GM19452 (cell line): ENCODE measurements at regions not wholly inside any gene's neighbourhood (a gene's known extent, or its start where the extent isn't known, plus 50 kb on each side); places are given as distances from the start of the nearest gene placed in this dataset.

Experiments used
- ATAC-seq: cut with Tn5 transposase; IDR thresholded peaks from one replicate; pipeline ENCODE4 v1.9.1; 2021; ENCODE audit not compliant: unreplicated experiment

DNA sequence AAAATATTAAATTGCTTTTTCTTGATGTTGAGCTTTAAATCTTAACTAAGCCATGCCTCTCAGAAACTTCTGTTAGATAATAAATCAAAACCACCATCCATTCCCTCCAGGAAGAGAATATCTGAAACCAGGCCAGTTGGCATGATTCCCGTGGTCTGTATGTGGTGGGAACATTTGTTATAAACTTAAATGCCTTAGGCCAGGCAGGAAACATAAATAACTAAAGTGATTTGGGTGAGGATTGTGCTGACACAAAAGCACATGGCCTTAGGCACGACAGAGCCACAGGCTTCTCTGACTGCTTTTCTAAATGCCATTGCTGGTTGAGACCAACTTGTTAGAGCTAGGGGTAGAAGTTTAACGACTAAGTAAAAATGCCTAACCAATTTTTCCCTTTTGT is 255.9 kb downstream of the GABRG2 start:
- no peak for ATAC-seq

DNA sequence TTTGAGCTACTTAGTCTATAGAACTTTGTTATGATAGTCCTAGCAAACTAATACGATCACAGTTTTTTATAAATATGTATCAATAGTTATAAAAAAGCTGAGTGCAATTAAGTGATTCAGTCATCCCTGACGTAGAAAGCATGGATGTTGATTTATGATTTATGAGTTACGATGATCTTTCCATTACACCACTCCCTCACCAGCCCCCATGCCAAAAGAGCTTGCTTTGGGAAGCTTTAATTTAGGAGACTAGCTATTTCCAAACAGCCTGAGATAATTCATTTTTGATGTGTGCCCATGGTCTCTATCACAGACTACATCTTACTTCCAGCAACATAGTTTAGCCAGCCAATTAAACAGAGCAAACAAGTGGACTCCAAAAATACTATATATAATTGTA is 256.8 kb downstream of the GABRG2 start:
- no peak for ATAC-seq

DNA sequence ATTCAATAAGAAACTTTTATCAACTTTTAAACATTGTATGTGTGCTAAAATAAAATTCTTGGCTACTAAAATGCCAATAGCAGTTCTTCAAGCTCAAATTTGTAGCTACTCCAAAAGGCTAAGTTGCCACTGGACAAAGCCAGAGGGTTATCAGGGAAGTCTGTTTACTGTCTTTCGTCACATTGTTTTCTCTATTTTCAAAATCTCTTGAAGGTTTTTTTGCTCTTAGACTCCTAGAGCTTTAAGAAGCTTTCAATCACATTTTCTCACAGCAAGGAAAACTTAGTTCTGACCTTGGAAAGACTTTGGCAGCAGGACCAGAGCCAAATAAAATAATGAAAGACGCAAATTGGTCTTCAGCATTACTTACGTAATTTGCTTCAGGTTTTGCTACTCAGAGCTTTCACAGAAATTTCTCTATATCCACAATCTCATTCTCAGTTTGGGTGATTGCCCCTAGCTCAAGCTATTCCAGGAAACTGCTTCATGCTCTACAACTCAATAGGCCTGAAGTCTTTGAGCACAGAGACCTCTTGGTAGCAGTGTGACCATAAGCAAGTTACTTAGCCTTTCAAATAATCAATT is 257.7 kb downstream of the GABRG2 start:
- no peak for ATAC-seq

DNA sequence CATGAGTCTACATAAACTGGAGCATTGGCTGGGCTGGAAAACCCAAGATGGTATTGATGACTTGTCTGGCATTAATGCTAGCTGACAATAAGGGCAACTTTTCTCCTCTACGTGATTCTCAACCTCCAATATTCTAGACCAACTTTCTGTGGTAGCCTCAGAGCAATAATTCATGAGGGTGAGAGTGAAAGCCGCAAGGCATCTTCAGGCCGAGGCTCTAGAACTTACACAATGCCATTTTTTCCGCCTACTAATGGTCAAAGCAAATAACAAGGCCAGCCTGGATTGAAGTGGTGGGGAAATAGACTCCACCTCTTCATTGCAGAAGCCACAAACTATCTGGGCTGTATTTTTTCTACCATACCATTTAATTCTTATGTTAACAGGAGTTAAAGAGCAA is 267.4 kb downstream of the GABRG2 start:
- ATAC-seq: no peak

DNA sequence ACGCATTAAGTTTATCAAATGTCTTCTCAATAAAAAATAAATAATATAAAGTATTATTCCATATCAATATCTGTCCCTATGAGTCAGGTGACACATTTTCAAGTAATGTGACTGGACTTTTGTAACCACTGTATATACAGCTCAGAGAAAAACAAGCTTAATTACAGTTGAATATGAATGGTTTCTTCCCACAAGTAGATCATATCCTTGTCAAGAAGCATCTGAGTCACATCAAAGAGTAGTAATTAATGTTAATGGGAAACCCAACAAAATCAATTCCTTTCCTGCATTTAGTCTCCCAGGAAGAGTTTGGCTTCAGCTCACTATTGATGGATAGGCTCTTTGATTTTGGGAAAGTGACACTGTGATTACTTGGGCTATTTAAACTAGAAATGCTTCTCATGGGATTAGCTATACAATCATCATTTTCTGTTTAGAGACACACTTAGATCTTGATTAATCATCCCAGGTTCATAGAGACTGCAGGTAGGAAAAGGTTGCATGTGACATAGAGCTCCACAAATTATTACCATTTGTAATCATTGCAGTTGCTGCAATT is 292.9 kb downstream of the GABRG2 start:
- no peak for ATAC-seq

DNA sequence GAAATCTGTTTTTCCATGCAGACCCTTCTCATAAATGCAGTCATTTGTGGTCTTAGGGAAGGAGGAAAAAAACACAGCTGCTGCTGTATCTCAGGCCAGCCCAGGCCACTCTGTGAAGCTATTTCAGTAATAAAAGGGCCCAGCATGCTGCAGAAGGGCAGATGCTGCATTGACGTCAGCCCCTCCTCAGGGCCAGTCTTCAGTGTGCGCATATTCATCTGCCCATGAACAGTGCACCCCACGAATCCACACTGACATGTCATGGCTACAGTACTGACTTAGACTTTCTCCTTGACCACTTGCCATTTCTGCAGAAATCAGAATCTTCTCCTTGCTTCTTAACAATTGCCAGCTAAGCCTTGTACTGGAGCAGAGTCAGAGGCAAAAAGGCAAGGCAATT is 304.7 kb downstream of the GABRG2 start:
- ATAC-seq: no peak

DNA sequence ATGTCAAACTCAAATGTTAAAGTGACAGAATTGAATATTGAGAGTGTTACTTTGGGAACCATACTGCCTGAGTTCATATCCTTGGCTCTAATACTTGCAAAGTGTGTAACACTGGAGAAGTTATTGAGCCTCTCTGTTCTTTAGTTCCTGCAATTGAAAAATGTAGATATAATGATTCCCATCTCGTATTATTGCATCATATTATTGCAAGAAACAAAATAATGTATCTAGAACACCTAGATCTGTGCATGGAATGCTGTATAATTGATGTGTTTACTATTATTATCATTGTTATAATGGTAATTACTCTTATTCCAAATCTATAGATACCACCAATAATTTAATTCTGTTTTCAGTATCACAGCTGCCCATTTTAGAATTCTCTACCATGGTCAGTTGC is 310.3 kb downstream of the GABRG2 start:
- ATAC-seq: no peak

DNA sequence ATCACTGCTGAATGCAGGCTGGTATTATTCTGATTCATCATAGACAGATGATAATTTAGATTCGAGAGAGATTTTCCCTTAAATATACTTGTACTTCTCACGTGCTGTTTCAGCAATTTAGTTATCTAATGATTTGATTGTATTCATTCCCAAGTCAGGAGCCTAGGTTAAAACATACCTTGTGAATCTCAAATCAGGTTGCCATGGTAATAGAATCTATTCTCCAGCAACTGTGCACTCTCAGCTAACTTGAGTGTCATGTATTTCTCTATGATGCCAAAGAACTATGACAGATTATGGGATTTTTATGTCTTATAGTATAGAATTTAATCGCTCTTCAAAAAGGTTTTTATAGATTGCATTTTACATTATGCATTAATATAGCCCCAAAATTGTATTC is 315.3 kb downstream of the GABRG2 start:
- ATAC-seq: no peak

DNA sequence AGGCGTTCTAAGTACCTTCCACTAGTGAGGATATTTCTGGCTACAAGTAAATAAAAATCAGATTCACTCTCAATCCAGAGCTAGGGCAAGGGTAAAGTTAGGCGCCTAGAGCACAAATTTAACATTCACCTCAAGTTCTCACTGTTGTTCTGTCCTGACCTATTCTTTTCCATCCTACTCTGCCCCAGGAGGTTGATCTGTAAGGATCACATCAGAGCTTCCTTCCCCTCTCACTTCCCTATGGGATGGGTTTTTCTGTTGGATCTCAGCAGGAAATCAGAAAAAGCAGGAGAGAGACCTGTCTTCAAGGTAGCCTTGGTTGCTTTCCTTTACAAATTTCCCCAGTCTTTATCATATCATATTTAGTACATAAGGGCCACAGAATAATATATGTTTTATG is 316.7 kb downstream of the GABRG2 start:
- ATAC-seq: no peak

DNA sequence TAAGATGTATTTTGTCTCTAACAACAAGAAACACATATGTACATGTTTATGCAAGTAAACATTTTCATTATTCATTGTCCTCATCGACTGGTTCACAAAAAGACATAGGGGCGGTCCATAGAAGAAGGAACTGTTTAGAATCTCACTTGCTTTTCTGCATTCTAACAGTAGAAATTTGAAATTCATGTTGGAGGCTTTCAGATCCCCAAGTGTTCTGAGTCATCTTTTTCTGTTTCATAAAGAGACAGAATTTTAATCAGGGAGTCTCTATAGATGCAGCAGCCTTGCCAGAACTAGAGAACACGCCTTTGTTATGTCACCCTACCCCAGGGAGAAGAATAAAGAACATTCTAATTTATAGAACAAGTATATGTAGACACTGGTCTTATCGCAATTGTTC is 324.3 kb downstream of the GABRG2 start:
- no peak for ATAC-seq

DNA sequence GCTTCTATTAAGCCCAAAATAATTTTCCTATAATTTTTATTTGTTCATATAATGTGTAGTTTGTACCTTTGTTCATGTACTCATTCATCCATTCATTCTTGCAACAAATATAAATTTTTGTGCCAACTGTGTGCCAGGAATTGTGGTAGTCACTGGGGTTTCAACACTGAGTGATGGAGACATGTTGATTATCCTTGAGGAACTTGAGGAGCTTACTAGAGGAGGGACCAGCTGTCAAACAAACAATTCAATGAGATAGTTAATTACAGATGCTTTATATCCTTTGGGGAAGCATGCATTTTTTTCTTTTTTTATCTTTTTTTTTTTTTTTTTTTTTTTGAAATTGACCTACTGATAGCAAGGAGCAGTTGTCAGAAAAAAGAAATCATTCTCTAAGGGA is 324.8 kb downstream of the GABRG2 start:
- ATAC-seq: no peak

DNA sequence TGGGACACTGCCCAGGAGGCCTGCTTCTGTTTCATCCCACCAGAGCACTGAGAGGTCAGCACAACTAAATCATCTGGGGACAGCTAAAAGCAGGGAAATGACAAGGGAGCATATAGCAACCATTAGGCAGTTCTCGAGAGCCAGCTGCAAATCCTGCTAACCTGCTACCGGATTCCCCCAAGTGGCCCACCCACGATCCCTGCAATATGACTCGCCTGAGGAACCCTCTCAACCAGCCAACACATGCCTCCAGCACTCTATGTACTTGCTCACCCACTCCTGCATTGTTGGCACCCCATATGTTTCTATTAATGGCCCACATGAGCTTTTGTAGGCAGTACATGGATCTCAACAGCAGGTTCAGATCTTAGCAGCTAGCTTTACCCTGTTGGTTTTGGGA is 326.0 kb downstream of the GABRG2 start:
- no peak for ATAC-seq

DNA sequence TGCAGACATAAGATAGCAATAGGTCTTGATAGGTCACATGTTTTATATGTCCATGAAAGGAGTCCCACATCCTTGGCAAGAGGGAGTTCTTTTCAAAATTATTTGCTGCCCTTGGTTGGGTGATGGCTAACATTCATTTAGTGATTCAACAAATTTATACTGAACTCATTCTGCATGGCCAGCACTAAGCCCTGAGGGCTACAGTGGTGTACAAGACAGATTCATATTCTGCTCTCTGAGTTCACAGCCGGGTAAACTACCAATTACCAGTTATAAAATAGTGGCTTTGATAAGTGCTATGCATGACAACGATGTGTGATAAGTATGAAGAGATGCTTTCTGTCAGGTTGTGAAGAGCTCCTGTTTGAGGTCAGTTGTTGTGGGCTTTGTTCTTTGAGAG is 340.0 kb downstream of the GABRG2 start:
- no peak for ATAC-seq

DNA sequence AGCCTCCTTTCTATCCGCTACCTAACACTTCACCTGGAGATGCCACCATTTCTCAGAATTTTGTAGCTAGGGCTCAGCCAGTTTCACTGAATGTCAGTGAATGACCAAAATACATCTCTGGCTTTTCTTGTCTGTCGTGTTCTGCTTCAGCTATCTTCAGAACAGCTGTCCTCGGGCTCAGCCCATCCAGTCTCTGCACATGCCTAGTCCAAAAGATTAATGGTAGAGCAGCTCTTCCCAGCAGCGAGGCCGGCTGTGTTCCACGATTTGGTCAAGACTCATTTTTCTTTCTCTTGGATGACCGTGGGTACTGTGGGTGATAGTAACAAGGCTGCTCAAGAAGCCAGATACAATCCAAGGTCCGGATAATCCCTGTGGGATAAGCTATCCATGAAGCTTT is 342.8 kb downstream of the GABRG2 start:
- ATAC-seq: no peak

DNA sequence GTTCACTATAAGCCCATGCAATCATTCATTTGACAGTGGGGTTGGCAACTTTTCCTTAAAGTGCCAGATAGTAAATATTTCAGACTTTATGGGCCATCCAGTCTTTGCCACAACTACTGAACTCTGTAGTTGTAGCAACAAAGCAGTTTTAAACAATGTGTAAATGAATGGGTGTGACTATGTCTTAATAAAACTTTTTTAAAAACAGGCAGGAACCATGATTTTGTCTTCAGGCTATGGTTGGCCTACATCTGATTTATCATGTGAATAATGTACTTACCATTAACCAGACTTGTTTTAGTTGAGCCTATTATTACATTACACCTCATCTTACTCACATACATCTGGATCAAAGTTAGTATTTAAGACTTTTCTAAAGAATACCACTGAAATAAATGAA is 361.6 kb downstream of the GABRG2 start:
- ATAC-seq: no peak

DNA sequence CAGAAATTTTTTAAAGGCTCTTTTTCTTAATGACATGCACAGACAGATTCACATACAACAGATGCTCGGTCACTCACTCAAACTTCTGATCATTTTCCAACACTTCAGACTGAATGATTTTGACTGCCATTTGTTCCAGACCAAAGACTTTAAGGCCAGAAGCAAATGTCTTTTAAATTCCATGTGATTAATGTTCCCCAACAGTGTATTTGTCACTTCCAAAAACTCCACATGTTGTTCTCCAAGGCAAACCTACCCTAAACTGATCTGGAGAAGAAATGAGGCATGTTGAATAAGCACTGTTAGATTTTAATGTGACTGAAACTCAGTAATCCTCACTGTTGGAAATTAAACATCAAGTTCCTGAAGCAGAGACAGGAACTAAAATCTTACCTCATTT is 366.7 kb downstream of the GABRG2 start:
- ATAC-seq: no peak

DNA sequence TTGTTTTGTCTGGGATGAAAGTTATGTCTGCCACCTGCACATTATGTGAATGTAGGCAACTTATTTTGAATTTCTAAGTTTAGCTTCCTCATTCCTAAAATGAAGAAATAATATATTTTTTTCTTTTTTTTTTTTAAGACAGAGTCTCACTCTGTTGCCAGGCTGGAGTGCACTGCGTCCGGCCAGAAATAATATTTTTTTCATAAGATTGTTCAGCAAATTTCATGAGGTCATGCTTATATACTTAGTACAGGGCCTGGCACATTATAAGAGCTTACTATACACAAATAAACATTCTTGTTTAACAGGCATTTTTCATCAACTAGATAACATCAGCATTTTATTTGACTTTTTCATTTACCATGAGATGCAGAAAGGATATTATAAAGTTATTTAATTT is 368.5 kb downstream of the GABRG2 start:
- ATAC-seq: no peak

DNA sequence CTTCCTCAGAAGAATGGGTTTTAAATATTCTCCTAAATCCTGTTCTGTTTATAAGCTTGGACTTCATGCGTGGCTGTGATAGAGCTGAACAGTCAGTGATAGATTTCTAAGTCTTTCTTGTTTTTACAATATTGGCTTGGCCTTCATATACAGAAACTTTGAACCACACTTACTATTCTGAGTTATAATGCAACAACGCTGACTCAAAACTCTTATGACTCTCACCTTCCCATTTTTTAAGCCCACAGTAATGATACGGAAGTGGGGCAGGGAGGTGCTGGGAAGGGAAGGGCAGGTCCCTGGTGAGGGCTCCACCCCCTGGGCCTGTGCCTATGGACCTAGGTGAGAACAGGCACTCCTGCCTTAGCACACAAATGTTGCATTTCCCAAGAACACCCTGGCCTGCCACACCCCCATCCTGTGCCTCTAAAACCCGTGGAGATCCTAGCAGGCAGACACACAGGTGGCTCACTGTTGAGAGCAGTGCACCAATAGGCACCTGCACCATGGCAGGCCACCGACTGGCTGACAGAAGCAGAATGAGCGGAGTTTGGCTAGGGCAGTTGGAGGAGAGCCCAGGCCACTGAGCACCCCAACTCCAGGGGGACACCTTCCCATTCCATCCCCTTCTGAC is 376.7 kb downstream of the GABRG2 start:
- no peak for ATAC-seq

DNA sequence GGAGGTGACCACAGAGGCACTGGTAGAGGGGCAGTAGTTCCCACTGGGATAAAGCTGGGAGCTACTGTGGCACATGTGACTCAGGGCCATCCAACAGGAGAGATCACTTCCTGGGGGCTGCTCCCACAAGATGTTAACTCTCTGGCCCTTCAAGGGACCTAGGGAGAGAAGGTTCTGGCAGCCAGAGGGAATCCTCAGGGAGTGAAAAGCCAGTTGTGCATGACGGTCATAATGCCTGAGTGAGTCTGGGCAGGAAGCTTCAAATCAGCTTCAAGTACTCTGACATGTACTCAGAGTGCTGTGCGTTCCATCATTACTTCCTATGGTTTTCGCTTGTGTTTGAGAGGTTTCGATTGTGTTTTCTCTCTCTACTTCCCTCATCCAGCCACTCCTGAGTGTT is 388.5 kb downstream of the GABRG2 start:
- ATAC-seq: no peak

DNA sequence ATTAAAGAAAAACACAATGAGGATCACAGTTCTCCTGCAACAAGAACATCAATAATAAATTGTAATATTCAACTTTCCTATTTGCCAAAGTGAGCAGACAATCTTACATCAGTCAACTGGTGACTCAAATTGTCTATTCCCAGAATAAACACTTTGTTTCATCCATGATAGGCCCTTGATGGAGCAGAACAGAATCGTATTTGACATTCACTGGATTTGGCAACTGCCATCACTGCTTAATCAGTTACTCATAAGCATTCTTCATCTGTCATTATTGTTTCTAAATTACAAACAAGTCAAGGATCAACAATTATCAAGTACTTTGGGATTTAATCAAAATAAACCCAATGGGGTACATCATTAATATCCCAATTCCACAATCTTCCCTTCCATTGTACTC is 398.4 kb downstream of the GABRG2 start:
- no peak for ATAC-seq

DNA sequence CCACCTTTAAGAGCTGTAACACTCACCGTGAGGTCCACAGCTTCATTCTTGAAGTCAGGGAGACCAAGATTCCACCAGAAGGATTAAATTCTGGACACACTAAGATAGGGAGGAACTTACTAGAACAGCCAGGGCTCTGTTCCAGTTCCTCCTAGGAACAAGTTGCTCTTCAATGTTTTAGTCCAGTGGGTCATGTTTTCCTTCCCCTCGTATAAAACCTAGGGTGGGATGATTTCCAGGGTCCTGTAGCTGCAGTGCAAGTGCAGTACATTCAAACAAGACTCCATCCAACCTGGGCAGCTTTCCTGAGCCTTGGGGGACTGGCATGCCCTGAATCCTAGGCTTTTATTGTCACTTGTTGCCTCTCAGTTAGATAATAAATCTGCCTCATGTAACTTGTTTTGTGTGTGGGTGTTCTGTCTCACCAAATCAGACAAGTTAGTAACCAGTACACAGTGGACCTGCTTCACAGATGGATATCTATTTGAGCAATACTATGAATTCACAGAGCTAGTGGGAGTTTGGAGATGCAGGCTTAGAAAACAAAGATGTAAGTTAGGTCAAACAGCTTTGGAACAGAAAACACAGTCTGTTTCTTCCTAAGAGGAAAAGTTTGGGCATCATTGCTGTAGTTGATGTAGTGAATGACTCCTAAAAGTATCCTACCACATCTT is 405.6 kb downstream of the GABRG2 start:
- ATAC-seq: no peak

DNA sequence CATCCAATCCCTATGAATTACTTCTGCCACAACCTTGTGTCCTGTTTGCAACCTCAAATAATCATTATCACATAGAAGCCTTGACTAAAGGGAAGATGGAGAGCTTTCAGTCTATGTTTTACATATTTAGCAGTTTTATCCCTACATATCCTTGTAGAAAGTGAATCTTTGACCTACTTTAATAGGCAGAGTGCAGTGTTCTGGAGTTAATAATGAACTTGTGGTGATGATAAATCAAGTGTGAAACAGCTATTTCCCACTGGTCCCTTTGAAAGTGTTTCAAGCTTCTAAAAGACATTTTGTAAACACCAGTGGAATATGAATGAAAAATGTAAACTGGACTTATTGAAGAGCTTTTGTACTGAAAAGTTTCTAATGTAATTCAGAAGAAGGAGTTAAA is 406.7 kb downstream of the GABRG2 start:
- ATAC-seq: no peak

DNA sequence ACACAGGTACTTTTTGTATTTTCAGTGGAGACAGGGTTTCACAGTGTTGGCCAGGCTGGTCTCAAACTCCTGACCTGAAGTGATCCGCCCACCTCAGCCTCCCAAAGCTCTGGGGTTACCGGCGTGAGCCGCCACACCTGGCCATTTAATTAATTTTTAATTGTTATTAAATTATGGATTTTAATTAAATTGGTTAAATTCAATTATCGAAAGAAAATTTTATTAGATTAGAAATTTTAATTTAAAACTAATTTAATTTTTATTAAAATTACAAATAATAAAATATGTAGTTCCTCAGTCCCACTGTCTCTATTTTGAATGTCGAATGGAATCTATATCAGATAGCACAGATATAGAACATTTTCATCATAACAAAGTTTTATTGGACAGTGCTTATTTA is 416.5 kb downstream of the GABRG2 start:
- no peak for ATAC-seq
